NAMALWA (cell line): ENCODE measurements at regions not wholly inside any gene's neighbourhood (a gene's known extent, or its start where the extent isn't known, plus 50 kb on each side); places are given as distances from the start of the nearest gene placed in this dataset.

Experiments
- DNase-seq: peaks from one replicate; pipeline ENCODE4 v3.0.0-alpha.2; 2015; ENCODE audit warnings: low spot score

- no peak for DNase-seq
Observed at GRCh38 chr16:6929868-6930267, 402.8 kb upstream of the RBFOX1 start.

GRCh38 chr16:6926762-6927161 lies 405.9 kb upstream of the RBFOX1 start:
- no peak for DNase-seq

- DNase-seq = no peak
Observed at GRCh38 chr16:6926341-6926740, 406.3 kb upstream of the RBFOX1 start.

GRCh38 chr16:6918646-6919045 lies 414.0 kb upstream of the RBFOX1 start:
- DNase-seq = no peak

- DNase-seq = no peak
Observed at GRCh38 chr16:6916946-6917345, 415.7 kb upstream of the RBFOX1 start.

- DNase-seq = no peak
Observed at GRCh38 chr16:6913566-6913965, 419.1 kb upstream of the RBFOX1 start.

GRCh38 chr16:6910301-6910700 lies 422.3 kb upstream of the RBFOX1 start:
- DNase-seq = no peak

- no peak for DNase-seq
Observed at GRCh38 chr16:6905601-6906000, 427.0 kb upstream of the RBFOX1 start.

GRCh38 chr16:6903671-6904070 lies 429.0 kb upstream of the RBFOX1 start:
- DNase-seq = no peak

- no peak for DNase-seq
Observed at GRCh38 chr16:6898896-6899295, 433.7 kb upstream of the RBFOX1 start.

GRCh38 chr16:6897876-6898485 lies 434.7 kb upstream of the RBFOX1 start:
- no peak for DNase-seq

GRCh38 chr16:6892966-6893365 lies 439.7 kb upstream of the RBFOX1 start:
- DNase-seq = no peak

GRCh38 chr16:6891496-6891895 lies 441.1 kb upstream of the RBFOX1 start:
- DNase-seq = no peak

- no peak for DNase-seq
Observed at GRCh38 chr16:6888531-6888930, 444.1 kb upstream of the RBFOX1 start.

GRCh38 chr16:6884002-6884401 lies 448.6 kb upstream of the RBFOX1 start:
- DNase-seq = no peak

- no peak for DNase-seq
Observed at GRCh38 chr16:6880263-6880662, 452.4 kb upstream of the RBFOX1 start.

GRCh38 chr16:6864671-6865070 lies 468.0 kb upstream of the RBFOX1 start:
- no peak for DNase-seq

GRCh38 chr16:6864244-6864643 lies 468.4 kb upstream of the RBFOX1 start:
- DNase-seq = no peak

- DNase-seq = no peak
Observed at GRCh38 chr16:6863135-6863534, 469.5 kb upstream of the RBFOX1 start.

- DNase-seq = no peak
Observed at GRCh38 chr16:6861815-6862477, 470.7 kb upstream of the RBFOX1 start.

GRCh38 chr16:6861135-6861814 lies 471.4 kb upstream of the RBFOX1 start:
- no peak for DNase-seq

- no peak for DNase-seq
Observed at GRCh38 chr16:6857575-6857974, 475.1 kb upstream of the RBFOX1 start.

GRCh38 chr16:6856578-6856977 lies 476.1 kb upstream of the RBFOX1 start:
- DNase-seq = no peak

GRCh38 chr16:6853565-6853964 lies 479.1 kb upstream of the RBFOX1 start:
- DNase-seq = no peak
